HG03196 (cell line): ENCODE measurements at regions not wholly inside any gene's neighbourhood (a gene's known extent, or its start where the extent isn't known, plus 50 kb on each side); places are given as distances from the start of the nearest gene placed in this dataset.
"Not testable (repeated sequence)": the region's sequence is repeated elsewhere in the genome, so short reads cannot be mapped to it uniquely, and the experiment has no call there.

Experiments used
- ATAC-seq: cut with Tn5 transposase; IDR thresholded peaks from one replicate; pipeline ENCODE4 v1.9.1; 2021; ENCODE audit not compliant: unreplicated experiment

DNA sequence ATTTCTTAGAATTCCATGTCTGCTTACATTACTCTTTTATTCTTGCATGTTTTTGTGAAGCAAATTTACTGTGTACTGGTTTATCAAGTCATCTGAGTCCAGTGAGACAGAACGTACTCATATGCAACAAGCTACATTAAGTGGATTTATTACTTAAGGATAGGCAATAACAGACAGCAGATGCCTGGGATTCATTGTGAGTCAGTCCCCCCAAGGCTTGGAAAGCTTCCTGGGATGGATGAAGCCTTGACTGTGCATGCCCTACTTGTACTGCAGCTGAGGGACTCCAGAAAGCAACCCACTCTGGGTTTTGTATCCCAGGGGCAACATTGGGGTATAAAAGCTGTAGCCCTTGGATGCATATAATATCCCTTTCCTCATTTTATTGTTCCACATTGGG, 113.4 kb upstream of the RAB18 start:
- no peak for ATAC-seq

DNA sequence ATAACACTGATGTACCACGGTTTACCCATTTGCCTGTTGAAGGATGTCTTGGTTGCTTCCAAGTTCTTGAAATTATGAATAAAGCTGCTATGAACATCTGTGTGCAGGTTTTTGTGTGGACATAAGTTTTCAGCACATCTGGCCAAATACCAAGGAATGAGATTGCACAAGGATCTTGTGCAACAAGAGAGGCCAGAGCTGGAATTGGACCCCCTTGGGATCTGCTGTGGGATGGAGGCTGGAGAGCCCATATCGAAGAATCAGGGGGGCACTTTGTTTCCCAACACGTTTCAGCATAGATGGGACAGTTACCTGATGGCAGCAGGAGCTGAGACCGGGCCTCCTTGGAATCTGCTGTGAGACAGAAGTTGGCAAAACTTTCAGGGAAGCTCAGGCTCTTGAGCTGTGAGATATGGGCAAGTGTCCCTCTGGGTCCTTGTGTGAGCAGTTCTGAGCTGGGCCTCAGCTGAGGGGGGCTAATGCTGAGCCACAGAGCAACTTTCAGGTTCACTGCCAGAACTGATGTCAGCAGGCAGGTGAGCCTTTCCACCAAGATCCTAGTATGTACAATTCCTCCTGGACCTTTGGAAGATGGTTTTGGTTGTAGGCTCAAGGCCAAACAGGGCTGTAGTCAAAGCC, 115.2 kb upstream of the RAB18 start:
- no peak for ATAC-seq

DNA sequence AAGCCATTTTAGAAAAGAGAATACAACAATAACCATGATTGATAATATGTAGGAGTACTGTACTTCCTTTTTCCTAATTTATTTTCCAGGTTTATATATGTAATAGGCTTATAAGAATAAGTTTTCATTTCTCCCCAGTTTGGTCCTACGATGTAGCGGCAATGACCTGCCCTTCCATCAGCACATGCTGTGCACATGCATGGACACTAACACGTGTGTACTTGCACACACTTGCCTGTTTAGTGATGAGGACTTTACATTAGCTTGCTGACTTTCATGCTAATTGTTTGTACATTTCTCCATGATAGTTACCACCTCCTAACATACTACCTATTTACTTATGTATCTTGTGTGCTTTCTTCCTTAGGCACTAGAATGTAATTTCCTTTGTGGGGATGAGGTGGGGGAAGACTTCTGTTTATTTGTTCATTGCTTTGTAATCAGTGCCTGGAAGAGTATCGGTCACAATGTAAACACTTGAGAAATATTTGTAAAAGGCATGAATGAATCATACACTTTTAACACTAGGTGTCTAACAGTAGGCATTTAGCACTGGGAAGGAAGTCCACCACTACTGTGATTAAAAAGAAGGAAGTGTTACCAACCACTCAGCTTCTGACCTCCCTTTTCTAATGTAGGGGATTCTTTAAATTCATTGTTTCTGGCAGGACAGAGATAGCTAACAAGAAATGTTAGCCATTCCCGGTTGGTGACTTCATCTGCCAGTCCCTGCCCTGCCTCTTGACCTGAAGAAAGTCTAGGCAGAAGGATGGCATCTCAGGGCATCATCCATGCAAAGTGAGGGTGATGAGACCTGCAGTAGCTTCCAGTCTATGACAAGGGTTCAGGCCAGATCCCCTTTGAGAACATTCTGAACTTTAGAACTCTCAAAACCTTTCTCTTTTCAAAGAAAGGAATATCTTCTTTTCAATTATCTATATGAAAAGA, 120.2 kb upstream of the RAB18 start:
- no peak for ATAC-seq

DNA sequence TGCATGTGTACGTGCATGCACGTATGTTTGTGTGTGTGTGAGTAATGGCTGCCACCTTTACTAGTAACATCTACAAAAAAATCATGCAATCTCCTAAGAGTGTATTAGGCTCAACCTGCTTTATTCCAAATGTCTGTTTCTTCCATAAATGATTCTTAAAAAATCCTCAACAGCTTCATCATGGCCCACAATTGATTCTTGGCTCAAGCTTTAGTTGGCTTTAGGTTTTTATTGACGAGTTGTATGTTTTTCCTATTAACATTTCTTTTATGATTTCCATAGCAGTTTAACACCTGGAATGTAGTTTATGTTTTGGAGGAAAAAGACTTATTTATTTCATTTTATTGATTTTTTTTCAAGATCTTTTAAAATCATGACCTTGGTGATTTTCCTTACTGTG, 121.9 kb upstream of the RAB18 start:
- ATAC-seq: no peak

DNA sequence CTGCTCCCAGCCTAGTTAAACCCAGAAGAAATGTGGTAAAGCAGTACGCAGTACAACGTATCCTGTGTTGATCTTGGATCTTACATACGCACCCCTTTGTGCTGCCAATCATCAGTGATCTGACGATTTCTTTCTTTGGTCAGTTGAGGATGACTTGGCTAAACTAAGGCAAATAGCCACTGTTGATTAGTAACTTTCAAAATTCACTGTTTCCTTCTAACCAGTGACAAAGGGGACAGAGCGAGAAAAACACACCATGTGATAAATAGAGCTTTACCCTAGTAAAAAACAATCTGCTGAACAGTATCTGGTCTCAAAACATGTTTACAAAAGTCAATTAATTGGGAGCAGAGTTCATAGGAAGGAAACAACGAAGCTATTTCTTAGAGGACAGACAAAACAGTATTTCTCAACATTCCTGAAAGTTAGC, 123.2 kb upstream of the RAB18 start:
- ATAC-seq: no peak

DNA sequence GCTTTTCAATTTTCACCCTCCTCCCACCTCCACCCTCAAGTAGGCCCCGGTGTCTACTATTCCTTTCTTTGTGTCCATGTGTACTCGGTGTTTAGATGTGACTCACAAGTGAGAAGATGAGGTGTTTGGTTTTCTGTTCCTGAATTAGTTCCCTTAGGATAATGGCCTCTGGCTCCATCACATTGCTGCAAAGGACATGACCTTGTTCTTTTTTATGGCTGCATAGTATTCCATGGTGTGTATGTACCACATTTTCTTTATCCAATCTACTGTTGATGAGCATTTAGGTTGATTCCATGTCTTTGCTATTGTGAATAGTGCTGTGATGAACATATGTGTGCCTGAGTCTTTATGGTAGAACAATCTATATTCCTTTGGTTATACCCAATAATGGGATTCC, 125.1 kb upstream of the RAB18 start:
- not testable (repeated sequence) for ATAC-seq

DNA sequence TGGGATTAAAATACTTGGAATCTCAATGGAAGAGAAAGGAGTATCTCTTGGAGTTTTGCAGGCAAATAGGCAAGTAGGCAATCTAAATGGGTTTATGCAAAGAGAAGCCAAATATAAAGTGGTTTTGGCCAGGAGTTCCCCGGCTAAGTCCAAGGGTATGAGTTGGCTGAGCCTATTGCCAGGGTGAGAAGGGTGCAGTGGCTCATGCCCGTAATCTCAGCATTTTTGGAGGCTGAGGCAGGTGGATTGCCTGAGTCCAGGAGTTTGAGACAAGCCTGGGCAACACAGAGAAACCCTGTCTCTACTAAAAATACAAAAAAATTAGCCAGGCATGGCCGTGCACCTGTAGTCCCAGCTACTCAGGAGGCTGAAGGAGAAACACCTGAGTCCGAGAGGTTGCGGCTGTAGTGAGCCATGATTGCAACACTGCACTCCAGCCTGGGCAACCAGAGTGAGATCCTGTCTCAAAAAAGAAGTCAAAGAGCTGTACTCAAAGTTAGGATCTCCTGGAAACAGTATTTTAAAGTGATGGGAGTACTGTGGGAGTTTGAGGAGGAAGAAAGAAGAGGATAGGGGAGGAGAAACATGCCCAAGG, 130.4 kb upstream of the RAB18 start:
- no peak for ATAC-seq

DNA sequence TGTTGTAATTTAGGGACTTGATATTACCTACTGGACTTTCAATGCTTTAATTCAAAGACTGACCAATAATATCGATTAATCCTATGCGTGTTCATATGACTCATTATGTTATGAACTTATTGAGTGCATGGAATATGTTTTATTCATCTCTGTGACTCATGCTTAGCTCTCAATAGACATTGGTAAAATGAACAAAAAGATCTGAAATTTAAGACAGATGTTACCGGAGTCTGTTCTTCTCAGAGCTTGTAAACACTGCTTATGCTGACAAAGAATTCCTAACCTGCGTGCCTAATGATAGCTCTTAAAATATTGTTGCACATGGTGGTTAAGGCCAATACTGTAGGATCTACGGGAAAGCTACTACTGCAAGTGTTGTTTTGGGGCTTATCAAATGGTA, 131.5 kb upstream of the ACBD5 start:
- no peak for ATAC-seq

DNA sequence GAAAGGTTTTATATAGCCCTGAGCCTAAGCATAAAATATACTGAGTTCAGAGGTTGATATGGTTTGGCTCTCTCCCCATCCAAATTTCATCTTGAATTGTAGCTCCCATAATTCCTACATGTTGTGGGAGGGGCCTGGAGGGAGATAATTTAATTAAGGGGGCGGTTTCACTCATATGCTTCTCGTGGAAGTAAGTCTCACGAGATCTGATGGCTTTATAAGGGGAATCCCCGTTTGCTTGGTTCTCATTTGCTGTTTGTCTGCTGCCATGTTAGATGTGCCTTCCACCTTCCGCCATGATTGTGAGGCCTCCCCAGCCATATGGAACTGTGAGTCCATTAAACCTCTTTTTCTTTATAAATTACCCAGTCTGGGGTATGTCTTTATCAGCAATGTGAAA, 130.8 kb upstream of the ACBD5 start:
- ATAC-seq: not testable (repeated sequence)

DNA sequence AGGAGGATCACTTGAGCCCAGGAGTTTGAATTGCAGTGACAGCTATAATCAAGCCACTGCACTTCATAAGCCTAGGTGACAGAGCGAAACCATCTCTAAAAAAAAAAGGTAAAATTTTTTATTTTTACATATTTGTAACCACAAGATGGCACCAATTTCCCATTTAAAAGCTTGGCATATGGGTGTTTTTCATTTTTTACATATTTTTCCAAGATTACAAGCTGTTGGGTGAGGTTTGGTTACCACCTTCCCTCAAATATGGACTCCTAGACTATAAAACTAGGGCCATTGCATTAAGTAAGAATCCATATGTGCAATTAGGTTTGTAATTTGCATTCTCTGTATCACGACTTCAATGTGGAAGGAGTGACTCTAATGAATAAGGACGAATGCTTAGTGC, 129.3 kb upstream of the ACBD5 start:
- no peak for ATAC-seq

DNA sequence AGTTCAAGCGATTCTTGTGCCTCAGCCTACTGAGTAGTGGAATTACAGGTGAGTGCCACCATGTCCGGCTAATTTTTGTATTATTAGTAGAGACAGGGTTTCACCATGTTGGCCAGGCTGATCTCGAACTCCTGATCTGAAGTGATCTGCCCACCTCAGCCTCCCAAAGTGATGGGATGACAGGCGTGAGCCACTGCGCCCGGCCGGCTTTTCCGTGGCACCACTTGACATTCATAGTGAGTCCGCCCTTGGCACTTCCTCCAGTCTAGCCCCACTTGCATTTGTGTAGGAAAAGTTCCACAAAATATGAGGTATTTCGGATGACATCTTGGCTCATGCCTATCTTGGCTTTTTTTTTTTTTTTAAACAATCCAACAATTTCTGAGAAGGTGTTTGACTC, 128.1 kb upstream of the ACBD5 start:
- no peak for ATAC-seq

DNA sequence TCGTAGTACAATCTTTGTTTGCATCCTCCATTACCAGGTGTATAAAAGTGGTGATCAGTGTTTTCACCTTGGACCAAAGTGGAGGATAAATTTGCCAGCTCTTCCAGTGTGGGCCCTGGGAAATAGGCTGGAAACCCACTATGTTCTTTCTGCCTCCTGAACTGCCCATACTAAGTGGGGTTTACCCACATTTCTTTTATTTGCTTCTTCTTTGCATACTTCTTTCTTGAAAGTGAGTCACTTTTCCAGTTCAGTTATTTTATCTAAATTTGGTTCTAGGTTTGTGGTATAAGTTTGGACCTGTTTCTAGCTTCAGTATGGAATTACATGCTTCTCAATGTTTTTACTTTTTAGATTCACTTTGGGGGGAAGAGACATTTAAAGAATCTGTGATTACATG, 126.2 kb upstream of the ACBD5 start:
- ATAC-seq: no peak

DNA sequence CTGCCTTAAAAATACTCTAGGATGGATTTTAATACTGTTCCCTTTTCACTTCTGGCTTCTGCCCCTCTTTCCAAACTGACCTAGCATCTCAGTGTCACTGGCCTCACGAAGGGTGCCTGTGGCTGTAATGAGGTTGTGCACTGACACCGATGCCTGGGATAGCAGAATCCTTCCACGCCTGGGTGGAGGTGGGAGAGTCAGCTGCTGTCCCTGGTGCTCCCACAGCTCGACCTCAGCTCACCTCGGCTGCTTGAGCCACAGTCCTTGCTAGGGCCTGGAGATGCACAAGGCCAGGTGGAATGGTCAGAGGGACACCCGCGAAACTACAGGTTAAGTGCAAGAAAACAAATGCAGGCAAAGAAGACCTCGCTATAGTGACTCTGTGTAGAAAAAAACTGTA, 123.4 kb upstream of the ACBD5 start:
- ATAC-seq: no peak

DNA sequence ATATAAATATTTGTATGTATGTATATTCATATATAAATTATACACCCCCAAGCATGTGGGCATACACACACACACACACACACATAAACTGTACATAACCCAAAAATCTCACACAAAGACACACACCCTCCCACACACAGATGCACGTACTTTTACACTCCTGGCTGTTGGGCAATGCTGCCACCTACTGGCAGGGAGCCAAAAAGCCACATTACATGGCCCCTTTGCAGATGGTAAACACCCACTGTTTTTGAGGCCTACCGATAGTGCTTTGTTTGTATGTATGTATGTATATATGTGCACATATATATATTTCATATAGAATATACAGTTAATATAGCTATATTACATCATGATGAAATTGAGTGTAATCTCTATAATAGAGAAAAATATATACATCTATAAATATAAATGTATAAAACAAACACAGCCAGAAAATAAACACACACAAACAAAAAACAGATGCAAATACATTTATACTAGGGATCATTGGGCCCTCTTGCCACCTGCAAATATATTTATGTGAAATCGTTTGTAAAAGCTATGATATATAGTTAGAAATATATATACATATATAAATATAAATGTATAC, 120.1 kb upstream of the ACBD5 start:
- ATAC-seq: peak; percentile 83

DNA sequence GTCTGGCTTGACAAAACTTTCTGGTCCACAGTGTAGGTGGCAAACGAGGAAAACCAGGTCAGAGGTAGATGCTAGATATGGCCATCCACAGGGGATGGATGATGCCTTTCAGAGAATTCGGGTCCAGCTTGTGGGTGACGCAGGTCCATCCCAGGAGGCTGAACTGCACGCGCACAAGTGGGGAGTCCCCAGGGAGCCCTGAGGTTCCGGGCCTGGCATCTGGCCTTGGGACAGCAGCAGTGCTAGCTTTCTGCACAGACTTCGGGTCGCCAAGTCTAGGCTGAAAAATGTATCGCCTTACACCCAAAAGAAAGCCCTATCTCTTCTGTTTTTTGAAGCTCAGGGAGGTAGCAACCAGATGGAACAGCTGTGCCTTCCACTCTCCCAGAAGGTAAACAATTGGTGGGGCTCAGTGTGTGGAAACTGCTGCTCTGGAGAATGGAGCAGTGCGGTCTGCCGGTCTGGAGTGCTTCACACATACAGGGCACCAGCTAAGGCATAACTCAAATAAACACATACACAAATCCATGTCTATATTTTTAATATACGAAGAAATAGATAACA, 119.3 kb upstream of the ACBD5 start:
- ATAC-seq: no peak

DNA sequence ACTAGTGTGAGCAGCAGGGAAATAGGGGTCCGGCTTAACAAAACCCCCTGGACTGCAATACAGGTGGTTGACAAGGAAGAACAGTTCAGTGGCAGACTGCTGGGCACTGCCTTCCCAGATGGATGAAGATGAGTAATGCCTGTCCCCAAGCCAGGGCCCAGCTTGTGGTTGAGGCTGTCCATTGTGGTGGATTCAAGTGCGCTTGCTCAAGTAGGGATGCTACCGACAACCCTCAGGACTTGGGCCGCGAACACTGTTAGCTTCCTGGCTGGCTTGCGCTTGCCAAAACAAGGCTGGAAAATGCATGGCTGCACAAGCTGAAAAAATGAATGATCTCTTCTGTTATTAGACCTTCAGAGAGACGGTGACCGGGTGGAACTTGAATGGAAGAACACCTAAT, 116.1 kb upstream of the ACBD5 start:
- no peak for ATAC-seq

DNA sequence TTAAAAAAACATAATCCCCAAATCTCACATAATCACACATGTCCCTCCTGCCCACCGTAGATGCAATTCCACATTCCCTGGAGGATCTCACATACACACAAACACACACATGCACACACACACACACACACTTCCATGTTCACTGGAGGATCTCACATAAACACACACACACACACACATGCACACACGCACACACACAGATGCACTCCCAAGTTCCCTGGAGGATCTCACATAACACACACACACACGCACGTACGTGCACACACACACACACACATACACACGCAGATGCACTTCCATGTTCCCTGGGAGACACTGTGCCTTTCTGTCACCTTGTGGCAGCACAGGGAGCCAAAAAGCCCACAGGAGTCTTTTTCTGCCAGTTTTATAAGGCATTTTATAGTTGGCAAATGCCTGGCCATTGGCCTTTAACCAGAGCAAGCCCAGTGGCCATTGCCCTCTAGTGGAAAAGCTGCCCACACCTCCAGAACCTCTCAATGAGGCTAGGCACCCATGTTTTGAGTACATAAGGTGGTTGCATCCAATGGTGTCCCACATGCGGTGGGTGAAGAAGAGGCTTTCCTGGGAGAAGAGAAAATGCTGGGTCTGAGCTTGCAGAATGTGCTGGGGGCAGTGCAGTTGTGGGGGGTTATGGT, 115.4 kb upstream of the ACBD5 start:
- ATAC-seq: no peak

DNA sequence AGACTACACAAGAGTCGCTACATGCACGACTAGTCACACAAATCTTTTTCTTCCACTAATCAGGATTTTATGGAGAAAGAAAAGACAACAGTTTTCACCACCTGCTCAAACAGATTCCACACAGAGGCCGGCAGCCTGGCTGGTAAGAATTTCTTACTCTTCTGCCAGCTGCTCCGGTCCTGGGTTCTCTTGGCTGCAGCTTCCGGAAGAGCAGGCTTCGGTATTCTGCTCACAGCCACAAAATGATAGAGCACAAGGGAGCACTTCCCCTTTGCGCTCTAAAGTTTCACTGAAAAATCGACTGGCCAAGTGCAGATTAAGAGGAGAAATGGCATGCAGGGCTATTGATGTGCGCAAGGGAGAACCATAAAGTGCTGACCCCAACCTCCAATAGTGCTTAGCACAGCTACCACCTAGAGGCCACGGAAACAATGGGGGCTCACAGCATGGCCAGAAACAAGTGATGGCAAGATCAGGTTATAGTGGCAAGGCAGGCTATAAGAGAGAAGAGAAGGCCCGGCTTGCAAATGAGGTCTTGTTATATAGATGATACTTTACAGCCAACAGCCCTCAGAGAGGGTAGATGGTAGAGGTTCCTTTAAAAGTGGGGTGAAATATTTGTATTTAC, 114.2 kb upstream of the ACBD5 start:
- ATAC-seq: peak; percentile 94

DNA sequence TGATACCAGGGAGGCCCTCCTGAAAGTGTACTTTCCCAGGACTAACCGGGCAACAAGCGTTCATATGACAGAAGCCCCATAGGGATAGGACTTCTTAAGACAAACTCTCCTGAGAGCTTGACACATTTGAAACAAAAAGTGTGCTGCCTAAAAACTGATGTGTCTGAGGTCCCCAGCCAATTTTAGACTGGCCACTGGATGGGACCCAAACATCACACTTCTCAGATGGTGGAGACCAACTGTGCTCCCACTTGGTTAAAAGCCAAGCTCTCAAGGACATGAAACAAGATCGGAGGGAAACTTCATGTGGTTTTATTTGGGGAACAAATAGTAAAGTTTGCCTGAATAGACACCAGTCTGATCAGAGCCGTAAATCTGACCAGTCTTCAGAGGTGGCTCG, 113.5 kb upstream of the ACBD5 start:
- ATAC-seq: not testable (repeated sequence)

DNA sequence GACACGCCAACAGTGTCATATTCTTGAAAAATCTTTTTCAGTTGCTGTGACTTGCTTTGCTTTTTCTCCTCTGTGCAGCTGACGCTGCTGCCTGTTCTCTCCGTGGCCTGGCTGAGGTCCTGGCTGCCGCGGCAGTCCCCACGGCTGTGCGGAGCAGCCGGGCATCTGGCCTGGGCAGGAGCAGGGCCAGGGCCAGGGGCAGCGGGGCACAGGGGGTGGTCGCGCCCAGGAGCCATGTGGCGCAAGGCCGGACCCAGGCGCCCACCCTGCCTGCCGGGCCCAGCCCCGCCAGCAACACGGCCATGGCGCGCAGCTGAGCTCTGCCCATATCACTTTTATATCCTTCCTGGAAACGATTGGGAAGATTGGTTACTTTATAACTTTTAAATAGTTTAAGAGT, 109.4 kb upstream of the ACBD5 start:
- no peak for ATAC-seq
